ENCODE measurements at regions not wholly inside any gene's neighbourhood (a gene's known extent, or its start where the extent isn't known, plus 50 kb on each side); places are given as distances from the start of the nearest gene placed in this dataset.
A peak's percentile ranks its signal among the peaks of the same experiment; 100 is the strongest.

DNA sequence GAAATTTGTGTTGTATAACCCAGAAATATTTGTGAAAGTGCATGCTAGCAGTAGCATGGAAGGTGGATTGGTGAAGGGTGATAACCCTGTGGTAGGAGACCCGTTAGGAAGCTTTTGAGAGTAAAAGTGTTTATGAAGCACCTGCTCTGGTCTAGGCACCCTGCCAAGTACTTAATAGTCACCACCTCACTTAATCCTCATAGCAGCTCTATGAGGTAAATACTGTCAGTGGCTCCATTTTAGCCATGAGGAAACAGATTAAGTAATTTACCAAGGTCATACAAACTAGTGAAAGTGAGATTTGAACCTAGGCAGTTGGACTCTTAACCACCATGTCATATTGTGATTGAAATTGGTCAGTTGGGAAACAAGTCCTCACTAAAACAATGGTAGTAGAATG, 66.8 kb downstream of the TET3 start:
- DNase-seq (no peak), ATAC-seq (ENCODE audit: poor library complexity) (no peak)
- Histone ChIP-seq H3K27me3 (ENCODE audit: control insufficient read depth in 1 of 2, insufficient read depth in 2 of 2, low read length in 2 of 2) (no peaks in the 10 kb centered on the region), H3K4me3 (ENCODE audit: low read length) (no peak overlapping the region), H3K9me3 (ENCODE audit: control insufficient read depth in 1 of 2, insufficient read depth in 1 of 2, low read length in 2 of 2) (no peaks in the 10 kb centered on the region), H3K4me1 (ENCODE audit: insufficient read depth, low read length) (peaks cover 21% of the 10 kb centered on the region), H3K27ac (ENCODE audit: low read depth in 1 of 2, low read length in 2 of 2) (no peak overlapping the region), H3K36me3 (ENCODE audit: insufficient read depth, low read length) (peaks cover 29% of the 10 kb centered on the region)
- ChIA-PET CTCF (interaction anchor here (1.5 kb wide), 1 partner anchor 22 kb away, joined by 3 read pairs; no protein-coding TSS in a partner anchor), POLR2A (interaction anchor here (0.9 to 1.6 kb wide), 3 partner anchors 13 to 223 kb away, joined by 3 read pairs; partner anchors contain the start of gene STAMBP)
- no peaks in the 10 kb centered on the region for H3K9me3 Mint-ChIP-seq
- H3K4me3 Mint-ChIP-seq = no peak overlapping the region
- peak overlapping the region; percentile 83 for H3K27ac Mint-ChIP-seq
- H3K36me3 Mint-ChIP-seq (ENCODE audit: low read depth) = peaks cover 34% of the 10 kb centered on the region
- no peaks in the 10 kb centered on the region for H3K27me3 Mint-ChIP-seq
- peaks cover 65% of the 10 kb centered on the region for H3K4me1 Mint-ChIP-seq (ENCODE audit: low read depth)
- intact Hi-C loops (cut with DNase I, micrococcal nuclease) = loop anchor here in 1 of 2 experiments (5.0 kb wide), 1 partner anchor 124 kb away; the partner anchor contains the start of gene DGUOK
- TF ChIP-seq, protein P1, sequence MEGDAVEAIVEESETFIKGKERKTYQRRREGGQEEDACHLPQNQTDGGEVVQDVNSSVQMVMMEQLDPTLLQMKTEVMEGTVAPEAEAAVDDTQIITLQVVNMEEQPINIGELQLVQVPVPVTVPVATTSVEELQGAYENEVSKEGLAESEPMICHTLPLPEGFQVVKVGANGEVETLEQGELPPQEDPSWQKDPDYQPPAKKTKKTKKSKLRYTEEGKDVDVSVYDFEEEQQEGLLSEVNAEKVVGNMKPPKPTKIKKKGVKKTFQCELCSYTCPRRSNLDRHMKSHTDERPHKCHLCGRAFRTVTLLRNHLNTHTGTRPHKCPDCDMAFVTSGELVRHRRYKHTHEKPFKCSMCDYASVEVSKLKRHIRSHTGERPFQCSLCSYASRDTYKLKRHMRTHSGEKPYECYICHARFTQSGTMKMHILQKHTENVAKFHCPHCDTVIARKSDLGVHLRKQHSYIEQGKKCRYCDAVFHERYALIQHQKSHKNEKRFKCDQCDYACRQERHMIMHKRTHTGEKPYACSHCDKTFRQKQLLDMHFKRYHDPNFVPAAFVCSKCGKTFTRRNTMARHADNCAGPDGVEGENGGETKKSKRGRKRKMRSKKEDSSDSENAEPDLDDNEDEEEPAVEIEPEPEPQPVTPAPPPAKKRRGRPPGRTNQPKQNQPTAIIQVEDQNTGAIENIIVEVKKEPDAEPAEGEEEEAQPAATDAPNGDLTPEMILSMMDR (IDR thresholded peaks at IDR 0.05) = no peak

DNA sequence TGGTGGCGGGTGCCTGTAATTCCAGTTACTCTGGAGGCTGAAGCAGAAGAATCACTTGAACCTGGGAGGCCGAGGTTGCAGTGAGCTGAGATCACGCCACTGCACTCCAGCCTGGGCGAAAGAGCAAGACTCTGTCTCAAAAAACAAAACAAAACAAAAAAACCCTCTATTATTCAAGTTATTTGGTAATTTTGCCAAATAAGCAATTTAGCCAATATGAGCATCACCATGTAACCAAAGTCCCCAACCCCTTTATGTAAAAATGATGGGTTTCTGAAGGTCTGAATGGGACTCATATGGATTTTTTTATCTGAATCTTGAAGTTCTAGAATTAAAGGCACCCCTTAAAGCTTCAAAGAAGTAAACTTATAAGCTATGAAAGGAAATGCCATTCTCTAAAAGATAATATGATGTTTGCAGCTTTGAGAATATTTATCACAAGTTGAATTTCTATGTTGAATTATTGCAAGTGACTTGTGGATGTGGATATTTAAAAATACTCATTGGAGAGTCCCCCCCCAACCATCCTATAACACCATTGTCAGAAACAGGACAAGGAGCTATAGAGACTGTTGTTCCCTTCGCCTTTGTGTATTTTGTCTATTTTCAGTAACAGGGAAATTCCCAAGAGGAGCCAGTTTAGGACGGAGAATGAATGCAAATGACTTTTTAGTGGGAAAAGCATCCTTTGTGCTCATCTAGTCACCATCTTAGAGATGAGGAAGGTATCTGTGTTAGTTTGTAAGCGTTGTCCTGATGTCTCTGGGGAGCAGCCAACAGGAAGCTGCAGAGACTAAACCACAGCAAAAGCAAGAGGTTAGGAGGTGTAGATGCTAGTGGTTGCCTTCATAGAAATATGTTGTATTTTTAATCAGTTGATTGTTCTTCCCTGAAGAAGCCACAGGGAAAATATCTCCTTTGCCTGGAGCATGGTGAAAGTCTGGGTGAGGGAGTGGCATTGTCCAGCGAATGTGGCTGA, 68.3 kb downstream of the TET3 start:
- Histone ChIP-seq H3K36me3 (ENCODE audit: insufficient read depth, low read length) (peaks cover 21% of the 10 kb centered on the region), H3K9me3 (ENCODE audit: control insufficient read depth in 1 of 2, insufficient read depth in 1 of 2, low read length in 2 of 2) (no peaks in the 10 kb centered on the region), H3K4me3 (ENCODE audit: low read length) (no peak overlapping the region), H3K27ac (ENCODE audit: low read depth in 1 of 2, low read length in 2 of 2) (peak overlapping the region; percentile 9 to 38), H3K27me3 (ENCODE audit: control insufficient read depth in 1 of 2, insufficient read depth in 2 of 2, low read length in 2 of 2) (no peaks in the 10 kb centered on the region), H3K4me1 (ENCODE audit: insufficient read depth, low read length) (peaks cover 21% of the 10 kb centered on the region)
- H3K9me3 Mint-ChIP-seq = no peaks in the 10 kb centered on the region
- ChIA-PET CTCF (interaction anchor here (1.5 kb wide), 1 partner anchor 14 kb away, joined by 3 read pairs; no protein-coding TSS in a partner anchor), POLR2A (interaction anchor here (0.6 to 2.0 kb wide), 8 partner anchors 11 to 229 kb away, joined by 3 to 16 read pairs (median 7); partner anchors contain the start of gene STAMBP)
- peaks cover 68% of the 10 kb centered on the region for H3K4me1 Mint-ChIP-seq (ENCODE audit: low read depth)
- DNase-seq (peak in 7 of 14 experiments; percentile 10 to 61 (median 47)), ATAC-seq (ENCODE audit: poor library complexity) (peak; percentile 99)
- peaks cover 18% of the 10 kb centered on the region for H3K36me3 Mint-ChIP-seq (ENCODE audit: low read depth)
- TF ChIP-seq, protein P1 (IDR thresholded peaks at IDR 0.05) = no peak
- intact Hi-C loops (cut with DNase I, micrococcal nuclease) = loop anchor here in 1 of 2 experiments (2.0 to 5.0 kb wide), 2 partner anchors 20 to 126 kb away; partner anchors contain the start of gene DGUOK
- peak overlapping the region; percentile 78 for H3K4me3 Mint-ChIP-seq
- H3K27ac Mint-ChIP-seq = peak overlapping the region; percentile 83
- no peaks in the 10 kb centered on the region for H3K27me3 Mint-ChIP-seq

DNA sequence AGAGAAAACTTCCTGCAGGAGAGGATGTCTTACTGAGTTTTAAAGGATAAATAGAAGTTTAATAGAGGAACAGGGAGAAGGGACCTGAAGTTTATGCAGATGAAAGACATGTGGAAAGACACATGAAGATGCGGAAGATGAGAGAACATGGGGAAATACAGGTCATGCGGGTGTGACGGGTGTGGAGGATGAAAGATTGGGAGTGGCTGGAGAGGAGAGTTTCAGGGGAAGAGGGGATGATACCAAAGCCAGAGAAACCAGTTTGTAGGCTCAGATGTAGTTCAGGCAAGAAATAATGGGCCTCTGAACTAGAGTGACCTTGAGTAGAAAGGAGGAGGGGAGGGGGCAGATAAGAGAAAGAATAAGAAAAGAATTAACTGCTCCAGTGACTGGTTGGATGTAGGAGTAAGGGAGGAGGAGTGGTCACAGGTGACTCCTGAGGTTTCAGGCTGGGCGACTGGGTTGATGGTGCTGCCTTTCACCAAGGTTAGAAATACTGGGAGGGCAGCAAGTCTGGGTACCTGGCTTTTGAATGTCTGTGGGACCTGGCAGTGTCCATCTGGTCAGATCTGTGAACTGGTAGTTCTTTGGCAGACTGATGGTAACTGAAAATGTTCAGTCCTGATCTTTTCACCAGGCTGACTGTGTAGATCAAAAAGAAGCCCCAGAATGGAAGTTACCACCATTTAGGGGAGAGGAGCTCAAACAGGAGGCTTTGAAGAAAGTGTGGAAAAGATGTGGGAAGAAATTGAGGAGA, 69.4 kb downstream of the TET3 start:
- H3K4me3 ChIP-seq (ENCODE audit: low read length) = no peak overlapping the region
- peaks cover 66% of the 10 kb centered on the region for H3K4me1 Mint-ChIP-seq (ENCODE audit: low read depth)
- ChIA-PET CTCF (no interaction called here), POLR2A (interaction anchor here (1.4 to 2.0 kb wide), 4 partner anchors 13 to 53 kb away, joined by 7 to 16 read pairs (median 9); no protein-coding TSS in a partner anchor)
- intact Hi-C loops (cut with DNase I, micrococcal nuclease) = loop anchor here in 1 of 2 experiments (2.0 to 5.0 kb wide), 2 partner anchors 21 to 127 kb away; partner anchors contain the start of gene DGUOK
- H3K9me3 Mint-ChIP-seq = no peaks in the 10 kb centered on the region
- peaks cover 15% of the 10 kb centered on the region for H3K36me3 ChIP-seq (ENCODE audit: insufficient read depth, low read length)
- ATAC-seq (ENCODE audit: poor library complexity) (no peak), DNase-seq (no peak)
- TF ChIP-seq, protein P1 (IDR thresholded peaks at IDR 0.05) = no peak
- H3K4me3 Mint-ChIP-seq = peak overlapping the region; percentile 78
- H3K9me3 ChIP-seq (ENCODE audit: control insufficient read depth in 1 of 2, insufficient read depth in 1 of 2, low read length in 2 of 2) = no peaks in the 10 kb centered on the region
- H3K27me3 ChIP-seq (ENCODE audit: control insufficient read depth in 1 of 2, insufficient read depth in 2 of 2, low read length in 2 of 2) = no peaks in the 10 kb centered on the region
- no peaks in the 10 kb centered on the region for H3K27me3 Mint-ChIP-seq
- H3K27ac ChIP-seq (ENCODE audit: low read depth in 1 of 2, low read length in 2 of 2) = no peak overlapping the region
- peak overlapping the region; percentile 83 for H3K27ac Mint-ChIP-seq
- peaks cover 16% of the 10 kb centered on the region for H3K36me3 Mint-ChIP-seq (ENCODE audit: low read depth)
- peaks cover 21% of the 10 kb centered on the region for H3K4me1 ChIP-seq (ENCODE audit: insufficient read depth, low read length)
